Psoas muscle (tissue), 7 donors: ENCODE measurements at regions not wholly inside any gene's neighbourhood (a gene's known extent, or its start where the extent isn't known, plus 50 kb on each side); places are given as distances from the start of the nearest gene placed in this dataset.

ENCODE experiments used
- ATAC-seq, 4 donors: fragments of 200-7000 bp; cut with Tn5 transposase; one replicate each; pipeline ENCODE4 v1.9.1; 2020; ENCODE audit warnings: moderate library complexity in 3 of 4, mild to moderate bottlenecking in 2 of 4
- DNase-seq, 2 donors: peaks; one replicate each; pipeline ENCODE4 v3.0.0-alpha.2; 2020
- H3K27ac ChIP-seq: fragments of 200-600 bp; one replicate; pipeline ENCODE4 v1.8.0; 2022
- H3K27me3 ChIP-seq, 3 donors: fragments of 200-600 bp in 1 of 3; one replicate each; pipeline versions ENCODE4 v1.6.1 to v1.8.0; 2013 to 2022; ENCODE audit warnings: low read length in 2 of 3, mild to moderate bottlenecking in 2 of 3, moderate library complexity in 1 of 3; ENCODE audit not compliant: insufficient read depth in 3 of 3
- H3K36me3 ChIP-seq, 2 donors: fragments of 200-600 bp in 1 of 2; one replicate each; pipeline versions ENCODE4 v1.6.1 to v1.8.0; 2013 to 2022; ENCODE audit warnings: low read depth in 1 of 2, mild to moderate bottlenecking in 1 of 2, moderate library complexity in 1 of 2; ENCODE audit not compliant: insufficient read depth in 1 of 2
- H3K4me1 ChIP-seq: fragments of 200-600 bp; one replicate; pipeline ENCODE4 v1.8.0; 2022
- H3K4me3 ChIP-seq: fragments of 200-600 bp; one replicate; pipeline ENCODE4 v1.8.0; 2022; ENCODE audit warnings: mild to moderate bottlenecking
- H3K9me3 ChIP-seq: fragments of 200-600 bp; one replicate; pipeline ENCODE4 v1.8.0; 2022
- CTCF ChIP-seq: fragments of 200-600 bp; IDR thresholded peaks from one replicate; pipeline ENCODE4 v1.8.0; 2022; ENCODE audit warnings: antibody characterized with exemption
- WGBS, 3 donors: extraction: QIAGEN DNeasy Blood & Tissue Kit; methylation state at CpG; one replicate each; pipeline versions ENCODE4 v1.1.6 to v1.1.7; 2013; 5-methylcytosine and 5-hydroxymethylcytosine counted together
- intact Hi-C, 2 donors: fragments of 100-400 bp; cut with DNase I; formaldehyde crosslinking; loops; one replicate each; pipeline versions ENCODE4 v1.11.0 to v1.14.2; 2022
- donor health status: healthy with polysubstance abuse.
- donor health status: DM: no; HTN: no; CAD: no; lungs with moderate emphysema.
- donor health status: Bipolar disorder and iron deficiency.
- donor health status: healthy.
- donor health status: DM: yes; HTN: yes; CAD: no.
- donor health status: DM: no; HTN: no; CAD: no.
- donor health status: DM: yes; HTN: yes; CAD: no.

- no peak for DNase-seq
- Histone ChIP-seq H3K4me3 (no peak overlapping the region), H3K27me3 (no peaks in the 10 kb centered on the region), H3K27ac (no peak overlapping the region), H3K4me1 (no peaks in the 10 kb centered on the region), H3K36me3 (no peaks in the 10 kb centered on the region), H3K9me3 (no peaks in the 10 kb centered on the region)
- intact Hi-C loops: no loop called here
- no peak for TF ChIP-seq CTCF
- no peak for ATAC-seq
These were observed 89.5 kb upstream of the MANEA start for GRCh38 chr6:95487817-95488216.

- no peak overlapping the region for H3K4me3 ChIP-seq
- no peaks in the 10 kb centered on the region for H3K36me3 ChIP-seq
- 40 to 56% (median 44%) methylated on average over 3 of the region's 3 CpGs for WGBS, 3 donors
- no peaks in the 10 kb centered on the region for H3K4me1 ChIP-seq
- ATAC-seq (no peak), DNase-seq (no peak)
- no peak for TF ChIP-seq CTCF
- intact Hi-C loops: no loop called here
- H3K27me3 ChIP-seq: no peaks in the 10 kb centered on the region
- H3K27ac ChIP-seq: no peak overlapping the region
- no peaks in the 10 kb centered on the region for H3K9me3 ChIP-seq
These were observed 88.0 kb upstream of the MANEA start for GRCh38 chr6:95489185-95489863.

- no peak for ATAC-seq
- intact Hi-C loops: no loop called here
- no peak overlapping the region for H3K4me3 ChIP-seq
- H3K4me1 ChIP-seq: no peaks in the 10 kb centered on the region
- TF ChIP-seq CTCF: no peak
- no peaks in the 10 kb centered on the region for H3K36me3 ChIP-seq
- no peaks in the 10 kb centered on the region for H3K9me3 ChIP-seq
- no peaks in the 10 kb centered on the region for H3K27me3 ChIP-seq
- H3K27ac ChIP-seq: no peak overlapping the region
- WGBS, 3 donors: 91 to 94% (median 91%) methylated on average over 25 to 28 of the region's 28 CpGs
- DNase-seq: no peak
These were observed 80.4 kb upstream of the MANEA start for GRCh38 chr6:95496769-95497426.

- H3K27me3 ChIP-seq: no peaks in the 10 kb centered on the region
- no peaks in the 10 kb centered on the region for H3K9me3 ChIP-seq
- intact Hi-C loops: no loop called here
- ATAC-seq (no peak), DNase-seq (no peak)
- no peaks in the 10 kb centered on the region for H3K36me3 ChIP-seq
- TF ChIP-seq CTCF: no peak
- WGBS, 3 donors: 91 to 96% (median 91%) methylated on average over 4 of the region's 4 CpGs
- H3K4me3 ChIP-seq: no peak overlapping the region
- H3K27ac ChIP-seq: no peak overlapping the region
- H3K4me1 ChIP-seq: no peaks in the 10 kb centered on the region
These were observed 76.1 kb upstream of the MANEA start for GRCh38 chr6:95501032-95501904.
